ENCODE measurements at regions not wholly inside any gene's neighbourhood (a gene's known extent, or its start where the extent isn't known, plus 50 kb on each side); places are given as distances from the start of the nearest gene placed in this dataset.

DNA sequence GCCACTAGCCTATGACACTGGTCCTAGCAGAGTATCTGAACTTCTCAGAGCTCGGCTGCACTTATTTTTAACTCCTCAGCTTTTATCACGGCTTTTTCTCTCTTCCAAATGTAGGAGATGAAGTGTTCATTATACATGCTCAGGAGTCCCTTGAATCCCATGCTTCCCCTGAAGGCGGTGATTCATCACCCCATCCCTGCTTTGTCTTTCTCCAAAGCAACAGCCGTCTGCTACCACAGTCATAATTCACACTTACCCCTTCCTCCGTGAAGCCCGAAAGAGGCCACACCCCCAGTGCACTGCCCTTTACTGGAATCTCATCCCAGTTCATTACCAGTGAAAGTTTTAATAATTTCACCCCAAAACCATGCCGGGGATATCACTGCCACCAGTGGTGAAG lies 301.5 kb upstream of the SHH start:
- Histone ChIP-seq H3K9me3 (ENCODE audit: control insufficient read depth, insufficient read depth, low read depth, low read length) (no peaks in the 10 kb centered on the region), H3K27me3 (ENCODE audit: control insufficient read depth, insufficient read depth, low read length) (no peaks in the 10 kb centered on the region; the same call in 1 of the 2 replicates), H3K9ac (ENCODE audit: low read length) (no peak overlapping the region), H3K36me3 (ENCODE audit: control insufficient read depth, insufficient read depth, low read length) (no peaks in the 10 kb centered on the region), H3K4me3 (ENCODE audit: low read depth, low read length) (no peak overlapping the region), H3K27ac (ENCODE audit: low read depth, low read length) (no peak overlapping the region), H3K4me1 (ENCODE audit: control insufficient read depth, insufficient read depth, low read length) (no peaks in the 10 kb centered on the region)

DNA sequence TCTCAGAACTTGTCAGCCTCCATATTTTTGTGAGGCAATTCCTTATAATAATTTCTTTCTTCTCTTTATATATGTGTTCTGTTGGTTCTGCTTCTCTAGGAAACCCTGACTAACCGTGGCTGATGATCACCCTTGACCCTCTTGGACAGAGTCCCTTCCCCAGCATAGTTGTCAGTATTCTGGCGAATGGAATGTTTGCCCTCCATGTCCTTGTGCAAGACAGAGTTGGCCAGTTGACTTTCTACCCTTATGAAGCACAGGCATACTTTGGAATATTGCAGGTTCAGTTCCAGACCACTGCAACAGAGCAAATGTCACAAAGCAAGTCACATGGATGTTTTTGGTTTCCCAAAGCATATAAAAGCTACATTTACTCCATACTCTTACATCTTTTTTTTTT lies 297.7 kb upstream of the SHH start:
- Histone ChIP-seq H3K4me3 (ENCODE audit: low read depth, low read length) (no peak overlapping the region), H3K9me3 (ENCODE audit: control insufficient read depth, insufficient read depth, low read depth, low read length) (no peaks in the 10 kb centered on the region), H3K36me3 (ENCODE audit: control insufficient read depth, insufficient read depth, low read length) (no peaks in the 10 kb centered on the region), H3K9ac (ENCODE audit: low read length) (no peak overlapping the region), H3K27ac (ENCODE audit: low read depth, low read length) (no peak overlapping the region), H3K4me1 (ENCODE audit: control insufficient read depth, insufficient read depth, low read length) (peaks cover 6% of the 10 kb centered on the region; the same call in 1 of the 2 replicates), H3K27me3 (ENCODE audit: control insufficient read depth, insufficient read depth, low read length) (no peaks in the 10 kb centered on the region)

DNA sequence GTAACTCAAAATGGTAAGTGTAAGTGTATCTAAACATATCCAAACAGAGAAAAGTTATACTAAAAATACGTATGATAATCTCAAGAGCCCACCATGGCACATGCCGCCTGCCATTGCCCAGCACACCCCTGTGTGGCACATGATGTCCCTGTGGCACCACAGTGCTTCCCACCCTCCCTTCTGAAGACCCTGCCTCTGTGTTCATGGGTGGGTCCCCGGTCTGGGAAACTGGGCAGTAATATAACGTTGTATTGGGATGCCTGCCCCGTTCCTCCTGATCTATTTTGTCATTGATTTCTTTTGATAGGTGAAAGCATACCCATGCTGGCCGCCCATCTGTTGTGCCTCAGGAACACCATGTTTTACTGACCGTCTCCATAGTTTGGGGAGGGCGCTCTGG lies 296.8 kb upstream of the SHH start:
- Histone ChIP-seq H3K27me3 (ENCODE audit: control insufficient read depth, insufficient read depth, low read length) (no peaks in the 10 kb centered on the region), H3K27ac (ENCODE audit: low read depth, low read length) (no peak overlapping the region), H3K36me3 (ENCODE audit: control insufficient read depth, insufficient read depth, low read length) (no peaks in the 10 kb centered on the region), H3K9me3 (ENCODE audit: control insufficient read depth, insufficient read depth, low read depth, low read length) (no peaks in the 10 kb centered on the region), H3K4me1 (ENCODE audit: control insufficient read depth, insufficient read depth, low read length) (peaks cover 6% of the 10 kb centered on the region; the same call in 1 of the 2 replicates), H3K4me3 (ENCODE audit: low read depth, low read length) (no peak overlapping the region), H3K9ac (ENCODE audit: low read length) (no peak overlapping the region)

DNA sequence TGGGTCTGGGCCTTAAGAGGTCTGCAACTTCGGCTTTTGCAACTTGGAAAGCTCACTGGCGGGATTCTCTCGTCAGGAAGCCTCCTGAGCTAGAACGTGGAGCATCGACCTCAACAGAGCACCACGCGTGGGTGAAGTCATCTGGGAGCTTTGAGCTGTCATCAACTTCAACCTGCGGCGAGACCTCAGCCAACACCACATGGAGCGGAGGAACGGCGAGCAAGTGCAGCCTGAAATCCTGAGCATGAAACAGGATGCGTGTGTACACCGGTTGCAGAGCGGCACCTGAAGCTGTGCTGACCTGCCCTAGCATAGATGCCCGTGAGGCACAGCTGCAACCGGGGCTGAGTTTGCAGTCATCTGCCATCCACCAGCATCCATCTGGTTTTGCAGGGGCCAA lies 295.7 kb upstream of the SHH start:
- Histone ChIP-seq H3K4me1 (ENCODE audit: control insufficient read depth, insufficient read depth, low read length) (peaks cover 6% of the 10 kb centered on the region; the same call in 1 of the 2 replicates), H3K27me3 (ENCODE audit: control insufficient read depth, insufficient read depth, low read length) (no peaks in the 10 kb centered on the region), H3K9me3 (ENCODE audit: control insufficient read depth, insufficient read depth, low read depth, low read length) (no peaks in the 10 kb centered on the region), H3K9ac (ENCODE audit: low read length) (no peak overlapping the region), H3K4me3 (ENCODE audit: low read depth, low read length) (no peak overlapping the region), H3K27ac (ENCODE audit: low read depth, low read length) (no peak overlapping the region), H3K36me3 (ENCODE audit: control insufficient read depth, insufficient read depth, low read length) (no peaks in the 10 kb centered on the region)

DNA sequence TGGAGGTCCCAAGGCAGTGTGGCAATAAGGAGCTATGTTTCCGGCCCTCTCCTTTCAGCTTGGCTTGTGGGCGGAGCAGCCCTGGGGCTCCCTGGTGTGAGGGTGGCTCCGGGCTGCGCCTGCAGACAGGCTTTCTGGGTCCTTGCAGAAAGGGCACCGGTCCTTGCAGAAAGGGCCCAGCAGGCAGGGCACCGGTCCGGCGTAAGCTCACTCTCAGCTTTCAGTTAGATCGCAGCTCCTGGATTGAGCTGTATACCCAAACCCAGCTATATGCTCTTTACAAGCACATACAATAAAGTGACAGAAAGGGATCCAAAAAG lies 293.8 kb upstream of the SHH start:
- H3K27me3 ChIP-seq (ENCODE audit: control insufficient read depth, insufficient read depth, low read length): no peaks in the 10 kb centered on the region

DNA sequence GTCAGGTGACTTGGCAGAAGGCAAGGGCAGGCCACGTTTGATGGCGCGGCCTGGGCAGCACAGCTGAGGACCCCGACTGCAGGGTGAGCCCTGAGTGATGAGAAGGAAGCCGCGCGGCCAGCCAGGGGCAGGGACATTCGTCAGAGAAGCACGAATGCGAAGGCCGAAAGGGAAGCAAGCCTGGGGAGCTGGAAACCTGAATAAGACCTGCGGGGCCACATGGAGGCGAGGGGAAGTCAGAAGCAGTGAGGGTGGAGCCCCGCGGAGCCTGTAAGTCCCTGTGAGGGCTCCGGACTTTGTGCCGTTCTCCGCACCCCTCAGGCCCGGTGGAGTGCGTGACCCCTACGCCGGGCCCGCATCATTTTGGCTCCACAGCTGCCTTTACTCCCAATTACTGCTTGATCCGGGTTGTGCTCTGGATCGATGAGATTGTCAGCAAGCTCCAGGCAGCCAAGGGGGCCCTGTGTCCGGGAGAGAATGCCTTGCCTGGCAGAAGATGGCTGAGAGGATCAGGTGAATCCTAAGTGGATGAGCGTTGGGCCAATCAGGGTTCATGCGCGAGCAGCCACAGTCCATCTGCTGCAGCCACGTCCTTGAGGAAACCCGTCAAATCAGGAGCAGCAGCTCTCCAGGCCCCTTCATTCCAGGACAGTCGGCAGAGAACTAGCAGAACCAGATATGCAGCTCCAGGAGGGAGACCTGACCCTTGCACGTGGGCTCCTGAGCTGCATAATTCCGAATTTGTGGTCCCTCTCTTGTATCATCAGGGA lies 293.3 kb upstream of the SHH start:
- no peak overlapping the region for H3K4me3 ChIP-seq (ENCODE audit: low read depth, low read length)
- H3K9me3 ChIP-seq (ENCODE audit: control insufficient read depth, insufficient read depth, low read depth, low read length): no peaks in the 10 kb centered on the region; the same call in 1 of the 2 replicates
- no peak overlapping the region for H3K9ac ChIP-seq (ENCODE audit: low read length)
- no peaks in the 10 kb centered on the region for H3K27me3 ChIP-seq (ENCODE audit: control insufficient read depth, insufficient read depth, low read length)
- H3K4me1 ChIP-seq (ENCODE audit: control insufficient read depth, insufficient read depth, low read length): peaks cover 6% of the 10 kb centered on the region; the same call in 1 of the 2 replicates
- no peaks in the 10 kb centered on the region for H3K36me3 ChIP-seq (ENCODE audit: control insufficient read depth, insufficient read depth, low read length)
- no peak overlapping the region for H3K27ac ChIP-seq (ENCODE audit: low read depth, low read length)

More for the DNA sequence above, 293.8 kb upstream of the SHH start:
- Histone ChIP-seq H3K4me3 (ENCODE audit: low read depth, low read length) (no peak overlapping the region), H3K36me3 (ENCODE audit: control insufficient read depth, insufficient read depth, low read length) (no peaks in the 10 kb centered on the region), H3K9ac (ENCODE audit: low read length) (no peak overlapping the region), H3K9me3 (ENCODE audit: control insufficient read depth, insufficient read depth, low read depth, low read length) (no peaks in the 10 kb centered on the region; the same call in 1 of the 2 replicates), H3K27ac (ENCODE audit: low read depth, low read length) (no peak overlapping the region), H3K4me1 (ENCODE audit: control insufficient read depth, insufficient read depth, low read length) (peaks cover 6% of the 10 kb centered on the region; the same call in 1 of the 2 replicates)

DNA sequence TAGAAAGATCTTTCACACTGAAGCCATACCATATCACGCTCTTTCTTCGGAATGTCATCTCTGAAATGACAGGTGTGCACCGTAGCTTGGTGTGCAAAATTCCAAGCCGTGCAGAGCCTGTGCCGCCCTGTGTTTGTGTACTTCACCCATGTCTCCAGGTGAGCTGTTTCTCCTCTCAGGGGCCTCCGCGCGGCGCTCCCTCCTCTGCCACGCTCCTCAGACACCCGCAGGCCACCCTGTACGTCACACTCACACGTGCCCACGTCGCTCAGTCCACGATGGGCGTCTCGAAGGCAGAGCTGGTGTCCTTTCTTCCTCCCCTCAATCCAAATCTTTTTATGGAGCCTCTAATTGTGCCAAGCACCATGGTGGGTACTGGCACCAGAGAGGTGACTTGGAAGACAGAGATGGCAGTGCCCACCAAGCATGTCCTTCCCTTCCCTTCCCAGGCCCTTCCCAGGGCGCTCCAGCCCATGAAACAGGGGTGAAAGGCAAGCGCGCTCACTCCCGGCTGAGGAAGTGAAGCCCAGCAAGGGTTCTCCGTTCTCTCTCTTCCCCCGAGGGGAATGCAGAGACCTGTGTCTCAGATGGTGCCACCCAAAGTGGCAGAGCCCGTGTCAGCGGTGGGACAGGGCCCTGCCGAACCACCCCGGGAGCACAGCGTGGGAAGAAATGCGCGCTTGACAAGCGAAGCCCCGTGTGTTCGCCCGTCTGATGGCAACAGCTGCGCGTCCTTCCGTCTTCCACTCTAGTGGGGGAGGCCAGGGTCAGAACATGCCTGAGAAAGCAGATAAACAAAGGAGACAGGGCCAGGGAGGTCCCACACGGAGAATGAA lies 292.5 kb upstream of the SHH start:
- Histone ChIP-seq H3K36me3 (ENCODE audit: control insufficient read depth, insufficient read depth, low read length) (no peaks in the 10 kb centered on the region), H3K9ac (ENCODE audit: low read length) (no peak overlapping the region), H3K27ac (ENCODE audit: low read depth, low read length) (no peak overlapping the region), H3K27me3 (ENCODE audit: control insufficient read depth, insufficient read depth, low read length) (no peaks in the 10 kb centered on the region), H3K4me1 (ENCODE audit: control insufficient read depth, insufficient read depth, low read length) (peaks cover 6% of the 10 kb centered on the region; the same call in 1 of the 2 replicates), H3K9me3 (ENCODE audit: control insufficient read depth, insufficient read depth, low read depth, low read length) (no peaks in the 10 kb centered on the region; the same call in 1 of the 2 replicates), H3K4me3 (ENCODE audit: low read depth, low read length) (no peak overlapping the region)

DNA sequence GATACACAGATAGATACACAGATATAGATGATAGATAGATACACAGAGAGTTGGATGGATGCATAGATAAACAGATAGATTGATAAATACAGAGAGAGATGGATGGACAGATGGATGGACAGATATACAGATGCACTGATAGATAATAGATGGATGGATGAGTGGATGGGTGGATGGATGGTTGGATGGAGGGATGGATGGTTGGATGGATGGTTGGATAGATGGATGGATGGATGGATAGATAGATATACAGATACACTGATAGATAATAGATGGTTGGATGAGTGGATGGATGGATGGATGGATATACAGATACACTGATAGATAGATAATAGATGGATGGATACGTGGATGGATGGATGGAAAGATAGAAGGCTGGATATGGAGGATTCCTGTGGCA lies 290.0 kb upstream of the SHH start:
- Histone ChIP-seq H3K9me3 (ENCODE audit: control insufficient read depth, insufficient read depth, low read depth, low read length) (no peaks in the 10 kb centered on the region; the same call in 1 of the 2 replicates), H3K36me3 (ENCODE audit: control insufficient read depth, insufficient read depth, low read length) (no peaks in the 10 kb centered on the region), H3K4me1 (ENCODE audit: control insufficient read depth, insufficient read depth, low read length) (peaks cover 6% of the 10 kb centered on the region; the same call in 1 of the 2 replicates), H3K27ac (ENCODE audit: low read depth, low read length) (no peak overlapping the region), H3K4me3 (ENCODE audit: low read depth, low read length) (no peak overlapping the region), H3K9ac (ENCODE audit: low read length) (no peak overlapping the region), H3K27me3 (ENCODE audit: control insufficient read depth, insufficient read depth, low read length) (no peaks in the 10 kb centered on the region)

DNA sequence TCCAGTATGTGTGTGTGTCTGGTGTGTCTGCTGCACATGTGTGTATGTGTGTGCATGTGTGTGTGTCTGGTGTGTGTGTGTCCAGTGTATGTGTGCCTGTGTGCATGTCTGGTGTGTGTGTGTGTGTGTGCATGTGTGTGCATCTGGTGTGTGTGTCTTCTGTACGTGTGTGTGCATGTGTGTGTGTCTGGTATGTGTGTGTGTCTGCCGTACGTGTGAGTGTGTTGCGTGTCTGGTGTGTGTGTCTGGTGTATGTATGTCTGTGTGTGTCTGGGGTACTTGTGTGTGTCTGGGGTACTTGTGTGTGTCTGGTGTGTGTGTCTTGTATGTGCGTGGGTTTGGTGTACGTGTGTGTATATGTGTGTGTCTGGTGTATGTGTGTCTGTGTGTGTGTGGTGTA lies 289.1 kb upstream of the SHH start:
- H3K27me3 ChIP-seq (ENCODE audit: control insufficient read depth, insufficient read depth, low read length): no peaks in the 10 kb centered on the region
- no peak overlapping the region for H3K4me3 ChIP-seq (ENCODE audit: low read depth, low read length)
- no peak overlapping the region for H3K9ac ChIP-seq (ENCODE audit: low read length)
- no peaks in the 10 kb centered on the region for H3K36me3 ChIP-seq (ENCODE audit: control insufficient read depth, insufficient read depth, low read length)
- no peaks in the 10 kb centered on the region; the same call in 1 of the 2 replicates for H3K9me3 ChIP-seq (ENCODE audit: control insufficient read depth, insufficient read depth, low read depth, low read length)
- H3K4me1 ChIP-seq (ENCODE audit: control insufficient read depth, insufficient read depth, low read length): peaks cover 6% of the 10 kb centered on the region; the same call in 1 of the 2 replicates
- H3K27ac ChIP-seq (ENCODE audit: low read depth, low read length): no peak overlapping the region

DNA sequence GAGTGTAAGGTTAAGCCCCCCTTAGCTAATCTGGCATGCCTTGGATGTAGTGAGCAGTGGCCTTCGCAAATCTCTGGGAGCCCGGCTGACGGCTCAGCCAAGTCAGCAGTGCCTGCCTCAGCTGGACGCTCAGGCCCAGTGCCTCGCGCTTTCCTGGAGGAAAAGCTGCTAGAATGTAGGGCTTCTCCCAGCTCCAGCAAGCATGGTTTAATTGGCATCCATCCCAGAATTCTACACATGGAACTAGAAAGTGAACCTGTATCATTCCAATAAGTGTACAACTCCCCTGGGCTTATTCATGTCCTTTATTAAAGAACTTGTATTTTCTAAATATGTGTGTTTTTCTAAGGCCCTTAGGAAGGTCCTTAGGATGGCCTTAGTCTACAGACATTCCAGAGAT lies 287.8 kb upstream of the SHH start:
- H3K4me3 ChIP-seq (ENCODE audit: low read depth, low read length): no peak overlapping the region
- no peaks in the 10 kb centered on the region; the same call in 1 of the 2 replicates for H3K9me3 ChIP-seq (ENCODE audit: control insufficient read depth, insufficient read depth, low read depth, low read length)
- no peak overlapping the region for H3K9ac ChIP-seq (ENCODE audit: low read length)
- H3K36me3 ChIP-seq (ENCODE audit: control insufficient read depth, insufficient read depth, low read length): no peaks in the 10 kb centered on the region
- H3K27me3 ChIP-seq (ENCODE audit: control insufficient read depth, insufficient read depth, low read length): no peaks in the 10 kb centered on the region
- H3K4me1 ChIP-seq (ENCODE audit: control insufficient read depth, insufficient read depth, low read length): no peaks in the 10 kb centered on the region
- H3K27ac ChIP-seq (ENCODE audit: low read depth, low read length): no peak overlapping the region

DNA sequence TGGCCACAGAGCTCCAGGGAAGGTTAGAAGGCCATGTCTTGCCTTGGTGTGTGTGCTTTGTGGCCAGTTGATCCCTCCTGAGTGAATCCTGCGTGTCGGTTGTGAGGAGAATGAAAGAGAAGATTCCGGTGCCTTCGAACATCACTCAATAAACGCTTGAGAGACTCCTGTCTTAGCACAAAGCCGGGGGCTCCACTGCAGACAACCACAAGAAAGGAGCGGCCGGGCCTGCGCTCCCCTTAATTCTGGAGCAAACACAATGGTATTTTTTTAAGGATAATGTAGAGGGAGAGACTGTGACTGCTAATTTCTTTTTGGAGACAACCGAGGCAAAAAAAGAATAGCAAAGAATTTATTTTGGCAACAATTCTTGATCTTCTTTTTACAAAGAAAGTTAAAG lies 286.8 kb upstream of the SHH start:
- Histone ChIP-seq H3K4me3 (ENCODE audit: low read depth, low read length) (no peak overlapping the region), H3K27me3 (ENCODE audit: control insufficient read depth, insufficient read depth, low read length) (no peaks in the 10 kb centered on the region), H3K9me3 (ENCODE audit: control insufficient read depth, insufficient read depth, low read depth, low read length) (no peaks in the 10 kb centered on the region; the same call in 1 of the 2 replicates), H3K9ac (ENCODE audit: low read length) (no peak overlapping the region), H3K36me3 (ENCODE audit: control insufficient read depth, insufficient read depth, low read length) (no peaks in the 10 kb centered on the region), H3K27ac (ENCODE audit: low read depth, low read length) (no peak overlapping the region), H3K4me1 (ENCODE audit: control insufficient read depth, insufficient read depth, low read length) (no peaks in the 10 kb centered on the region; the same call in 1 of the 2 replicates)

Data from HUES6 (cell line).